ENCODE measurements at regions not wholly inside any gene's neighbourhood (a gene's known extent, or its start where the extent isn't known, plus 50 kb on each side); places are given as distances from the start of the nearest gene placed in this dataset.

- Histone ChIP-seq H3K4me3 (no peak overlapping the region), H3K9me3 (replicated peaks; ENCODE audit: control insufficient read depth, insufficient read depth, low read depth, low read length) (no peaks in the 10 kb centered on the region), H3K27ac (ENCODE audit: extremely low read depth, low read depth, low read length) (no peak overlapping the region), H2AFZ (ENCODE audit: low read depth, low read length) (no peak overlapping the region), H3K9ac (ENCODE audit: insufficient read depth in 1 of 2, low read depth in 2 of 2, low read length in 2 of 2) (no peak overlapping the region), H3K9me1 (ENCODE audit: control insufficient read depth, insufficient read depth, low read length) (no peaks in the 10 kb centered on the region), H4K20me1 (replicated peaks; ENCODE audit: control insufficient read depth, insufficient read depth, low read length) (no peaks in the 10 kb centered on the region), H3K4me2 (ENCODE audit: insufficient read depth, low read length) (no peak overlapping the region), H3K4me1 (replicated peaks in 1 of 2; ENCODE audit: control insufficient read depth in 2 of 2, insufficient read depth in 2 of 2, low read length in 2 of 2) (no peaks in the 10 kb centered on the region), H3K79me2 (ENCODE audit: control insufficient read depth, insufficient read depth, low read length) (no peaks in the 10 kb centered on the region), H3K27me3 (ENCODE audit: control insufficient read depth in 2 of 2, insufficient read depth in 2 of 2, low read length in 2 of 2) (peaks cover 0 to 4% of the 10 kb centered on the region in 2 experiments; a peak in 2 of 5 replicates), H3K36me3 (ENCODE audit: control insufficient read depth, insufficient read depth, low read length) (no peaks in the 10 kb centered on the region)
- in situ Hi-C loops (cut with MboI): loop anchor here (25.0 kb wide), 1 partner anchor 193 kb away; no protein-coding TSS in a partner anchor
- intact Hi-C loops (cut with micrococcal nuclease): no loop called here
- WGBS (ENCODE audit: insufficient coverage, low coverage, missing lambda C conversion rate): 3% methylated on average over 2 of the region's 2 CpGs
- ChIA-PET POLR2A (interaction anchor here (0.7 kb wide), 1 partner anchor 8 kb away, joined by 5 read pairs; no protein-coding TSS in a partner anchor), CTCF (ENCODE audit: low intra/inter-chr PET ratio) (no interaction called here)
- ATAC-seq (no peak), DNase-seq (ENCODE audit: extremely low read depth in 1 of 4, low spot score in 3 of 4) (no peak), FAIRE-seq (no peak)
- TF ChIP-seq ZNF408 (CRISPR knock-in tag; IDR thresholded peaks at IDR 0.05; ENCODE audit: low read depth): no peak
- no peak for TF ChIP-seq KHSRP (IDR thresholded peaks at IDR 0.05)
- TF ChIP-seq NRF1 (conservative IDR thresholded peaks at IDR 0.05 in 1 of 2, IDR thresholded peaks at IDR 0.05 in 1 of 2): no peak
- no peak for TF ChIP-seq POLR2A (conservative IDR thresholded peaks at IDR 0.05)
- TF ChIP-seq, protein P1, sequence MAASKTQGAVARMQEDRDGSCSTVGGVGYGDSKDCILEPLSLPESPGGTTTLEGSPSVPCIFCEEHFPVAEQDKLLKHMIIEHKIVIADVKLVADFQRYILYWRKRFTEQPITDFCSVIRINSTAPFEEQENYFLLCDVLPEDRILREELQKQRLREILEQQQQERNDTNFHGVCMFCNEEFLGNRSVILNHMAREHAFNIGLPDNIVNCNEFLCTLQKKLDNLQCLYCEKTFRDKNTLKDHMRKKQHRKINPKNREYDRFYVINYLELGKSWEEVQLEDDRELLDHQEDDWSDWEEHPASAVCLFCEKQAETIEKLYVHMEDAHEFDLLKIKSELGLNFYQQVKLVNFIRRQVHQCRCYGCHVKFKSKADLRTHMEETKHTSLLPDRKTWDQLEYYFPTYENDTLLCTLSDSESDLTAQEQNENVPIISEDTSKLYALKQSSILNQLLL (CRISPR knock-in tag; IDR thresholded peaks at IDR 0.05; ENCODE audit: borderline replicate concordance): no peak
- TF ChIP-seq SAFB (IDR thresholded peaks at IDR 0.05; ENCODE audit: borderline replicate concordance, low read depth, low read length): no peak
- TF ChIP-seq, protein P2, sequence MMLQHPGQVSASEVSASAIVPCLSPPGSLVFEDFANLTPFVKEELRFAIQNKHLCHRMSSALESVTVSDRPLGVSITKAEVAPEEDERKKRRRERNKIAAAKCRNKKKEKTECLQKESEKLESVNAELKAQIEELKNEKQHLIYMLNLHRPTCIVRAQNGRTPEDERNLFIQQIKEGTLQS (IDR thresholded peaks at IDR 0.05): no peak
- TF ChIP-seq, protein P2 (CRISPR knock-in tag; conservative IDR thresholded peaks at IDR 0.05): no peak
- no peak for TF ChIP-seq ZFP1 (CRISPR knock-in tag; IDR thresholded peaks at IDR 0.05)
- TF ChIP-seq MTF1 (CRISPR knock-in tag; IDR thresholded peaks at IDR 0.05; ENCODE audit: borderline replicate concordance): no peak
- no peak for TF ChIP-seq RHOXF2B (CRISPR knock-in tag; conservative IDR thresholded peaks at IDR 0.05)
- no peak for TF ChIP-seq KAT8 (IDR thresholded peaks at IDR 0.05; ENCODE audit: low read depth)
- no peak for TF ChIP-seq SP2 (IDR thresholded peaks at IDR 0.05; ENCODE audit: extremely low read depth, low read depth, low read length, poor library complexity, severe bottlenecking)
- TF ChIP-seq POLR2AphosphoS2 (IDR thresholded peaks at IDR 0.05; ENCODE audit: low read length): no peak
- BruUV-seq (replicated peaks): no TSS peak
These were observed 115.6 kb downstream of the ZNF281 start for GRCh38 chr1:200294241-200294640.
